H9 (cell line): ENCODE measurements at regions not wholly inside any gene's neighbourhood (a gene's known extent, or its start where the extent isn't known, plus 50 kb on each side); places are given as distances from the start of the nearest gene placed in this dataset.

Experiments
- DNase-seq: peaks from one replicate; pipeline ENCODE4 v3.0.0-alpha.2; 2017
- H2AFZ ChIP-seq: one replicate; pipeline ENCODE4 v1.6.1; 2013; ENCODE audit warnings: mild to moderate bottlenecking, low read length, control low read depth, moderate library complexity
- H2AK5ac ChIP-seq: 2 replicates; pipeline ENCODE4 v1.6.1; 2013; ENCODE audit warnings: low read length, control low read depth, mixed read lengths; ENCODE audit not compliant: insufficient read length
- H2BK120ac ChIP-seq: one replicate; pipeline ENCODE4 v1.6.1; 2013; ENCODE audit warnings: low read depth, mild to moderate bottlenecking, low read length, control low read depth, inconsistent platforms; ENCODE audit not compliant: poor library complexity, severe bottlenecking
- H2BK12ac ChIP-seq: 2 replicates; pipeline ENCODE4 v1.6.1; 2013; ENCODE audit warnings: low read length, control low read depth, mixed read lengths, low read depth; ENCODE audit not compliant: insufficient read length
- H2BK15ac ChIP-seq: 2 replicates; pipeline ENCODE4 v1.6.1; 2013; ENCODE audit warnings: low read depth, low read length, control low read depth
- H2BK20ac ChIP-seq: one replicate; pipeline ENCODE4 v1.6.1; 2013; ENCODE audit warnings: low read depth, mild to moderate bottlenecking, low read length, control low read depth, inconsistent platforms; ENCODE audit not compliant: poor library complexity, severe bottlenecking
- H2BK5ac ChIP-seq: 2 replicates; pipeline ENCODE4 v1.6.1; 2013; ENCODE audit warnings: low read length, control low read depth, mixed read lengths; ENCODE audit not compliant: insufficient read length
- H3K14ac ChIP-seq: 2 replicates; pipeline ENCODE4 v1.6.1; 2013; ENCODE audit warnings: low read length, control low read depth; ENCODE audit not compliant: insufficient read depth
- H3K18ac ChIP-seq: 2 replicates; pipeline ENCODE4 v1.6.1; 2013; ENCODE audit warnings: low read depth, mild to moderate bottlenecking, mixed read lengths, low read length, control low read depth; ENCODE audit not compliant: insufficient read length
- H3K23ac ChIP-seq: 2 replicates; pipeline ENCODE4 v1.6.1; 2013; ENCODE audit warnings: low read length, control low read depth, mixed read lengths, low read depth; ENCODE audit not compliant: insufficient read length
- H3K23me2 ChIP-seq: 2 replicates; pipeline ENCODE4 v1.6.1; 2013; ENCODE audit warnings: low read depth, mild to moderate bottlenecking, mixed read lengths, low read length, control low read depth; ENCODE audit not compliant: insufficient read length, poor library complexity, severe bottlenecking
- H3K27ac ChIP-seq: 2 replicates; pipeline ENCODE4 v1.5.1; 2013; ENCODE audit warnings: low read length, control low read depth, mixed read lengths, low read depth; ENCODE audit not compliant: insufficient read length
- H3K27me3 ChIP-seq: 2 replicates; pipeline ENCODE4 v1.6.1; 2013; ENCODE audit warnings: low read length, control low read depth, inconsistent platforms; ENCODE audit not compliant: insufficient read depth
- H3K4ac ChIP-seq: 2 replicates; pipeline ENCODE4 v1.6.1; 2013; ENCODE audit warnings: low read depth, mild to moderate bottlenecking, control low read depth, inconsistent platforms, low read length, moderate library complexity
- H3K4me1 ChIP-seq: 2 replicates; pipeline ENCODE4 v1.6.1; 2013; ENCODE audit warnings: low read length, control low read depth, inconsistent platforms; ENCODE audit not compliant: insufficient read depth
- H3K4me2 ChIP-seq: 2 replicates; pipeline ENCODE4 v1.6.1; 2013; ENCODE audit warnings: low read length, control low read depth, mixed read lengths; ENCODE audit not compliant: insufficient read length, insufficient read depth
- H3K56ac ChIP-seq: 2 replicates; pipeline ENCODE4 v1.6.1; 2013; ENCODE audit warnings: low read depth, mild to moderate bottlenecking, mixed read lengths, low read length, control low read depth; ENCODE audit not compliant: insufficient read length
- H3K79me1 ChIP-seq: 2 replicates; pipeline ENCODE4 v1.6.1; 2013; ENCODE audit warnings: low read depth, mild to moderate bottlenecking, moderate library complexity, low read length, control low read depth, inconsistent platforms; ENCODE audit not compliant: insufficient read depth, poor library complexity, severe bottlenecking
- H3K79me2 ChIP-seq: 2 replicates; pipeline ENCODE4 v1.6.1; 2013; ENCODE audit warnings: low read length, control low read depth, inconsistent platforms; ENCODE audit not compliant: insufficient read depth
- H3K9ac ChIP-seq: 2 replicates; pipeline ENCODE4 v1.6.1; 2013; ENCODE audit warnings: low read length, control low read depth, mixed read lengths; ENCODE audit not compliant: insufficient read length; ENCODE audit errors: extremely low read depth
- H3K9me3 ChIP-seq: one replicate; pipeline ENCODE4 v1.6.1; 2013; ENCODE audit warnings: low read depth, low read length, inconsistent platforms; ENCODE audit not compliant: control insufficient read depth
- H3T11ph ChIP-seq: one replicate; pipeline ENCODE4 v1.6.1; 2013; ENCODE audit warnings: mild to moderate bottlenecking, low read length, control low read depth, inconsistent platforms
- H4K20me1 ChIP-seq: one replicate; pipeline ENCODE4 v1.6.1; 2013; ENCODE audit not compliant: control insufficient read depth, insufficient read length, insufficient read depth
- H4K5ac ChIP-seq: 2 replicates; pipeline ENCODE4 v1.6.1; 2013; ENCODE audit warnings: low read depth, mild to moderate bottlenecking, mixed read lengths, low read length, control low read depth; ENCODE audit not compliant: insufficient read length
- H4K8ac ChIP-seq: replicated peaks from 2 replicates; pipeline ENCODE4 v1.6.1; 2013; ENCODE audit warnings: low read length, control low read depth, mixed read lengths, low read depth; ENCODE audit not compliant: insufficient read length
- H4K91ac ChIP-seq: 2 replicates; pipeline ENCODE4 v1.6.1; 2013; ENCODE audit warnings: low read depth, mild to moderate bottlenecking, moderate library complexity, mixed read lengths, low read length, control low read depth; ENCODE audit not compliant: insufficient read length
- H3K27ac Mint-ChIP-seq, 3 experiments: 2 replicates in 2 of 3; 3 replicates in 1 of 3; pipeline ENCODE4 v1.8.0; 2020 to 2021; ENCODE audit warnings: mixed read lengths in 3 of 3, mild to moderate bottlenecking in 1 of 3, moderate library complexity in 1 of 3
- H3K27me3 Mint-ChIP-seq: 2 replicates; pipeline ENCODE4 v1.8.0; 2021; ENCODE audit warnings: low read depth, mild to moderate bottlenecking, moderate library complexity, mixed read lengths
- H3K36me3 Mint-ChIP-seq, 3 experiments: 2 replicates in 2 of 3; 3 replicates in 1 of 3; pipeline ENCODE4 v1.8.0; 2020 to 2021; ENCODE audit warnings: low read depth in 3 of 3, mixed read lengths in 3 of 3; ENCODE audit not compliant: insufficient read depth in 1 of 3
- H3K4me1 Mint-ChIP-seq, 2 experiments: 2 replicates each; pipeline ENCODE4 v1.8.0; 2020; ENCODE audit warnings: mixed read lengths in 2 of 2
- H3K4me3 Mint-ChIP-seq, 2 experiments: 2 replicates in 1 of 2; 3 replicates in 1 of 2; pipeline ENCODE4 v1.8.0; 2020 to 2021; ENCODE audit warnings: mild to moderate bottlenecking in 2 of 2, mixed read lengths in 2 of 2, moderate library complexity in 1 of 2
- H3K9me3 Mint-ChIP-seq, 2 experiments: 2 replicates in 1 of 2; 3 replicates in 1 of 2; pipeline ENCODE4 v1.8.0; 2020; ENCODE audit warnings: mild to moderate bottlenecking in 2 of 2, mixed read lengths in 2 of 2, moderate library complexity in 1 of 2
- CTCF ChIP-seq: fragments of 200-600 bp; sonication (generic); conservative IDR thresholded peaks from 3 replicates; pipeline ENCODE4 v1.8.0; 2021; ENCODE audit warnings: antibody characterized with exemption, mild to moderate bottlenecking
- WGBS: extraction: QIAGEN DNeasy Blood & Tissue Kit; methylation state at CpG from one replicate; pipeline ENCODE4 v1.1.7; 2013; ENCODE audit warnings: missing lambda C conversion rate, low lambda C conversion rate, mixed read lengths; ENCODE audit not compliant: insufficient read length; ENCODE audit errors: extremely low coverage; 5-methylcytosine and 5-hydroxymethylcytosine counted together

GRCh38 chr9:23636199-23636598 lies 189.8 kb downstream of the ELAVL2 start:
- Histone ChIP-seq H2AFZ (no peak overlapping the region), H4K5ac (no peak overlapping the region), H3K9me3 (no peaks in the 10 kb centered on the region), H2BK12ac (no peak overlapping the region), H3T11ph (no peak overlapping the region), H3K56ac (no peak overlapping the region), H4K20me1 (no peaks in the 10 kb centered on the region), H3K27me3 (no peaks in the 10 kb centered on the region; the same call in 1 of the 2 replicates), H3K23me2 (no peaks in the 10 kb centered on the region), H4K8ac (no peak overlapping the region), H2BK5ac (no peak overlapping the region), H4K91ac (no peak overlapping the region), H3K18ac (no peak overlapping the region), H2BK20ac (no peak overlapping the region), H2BK15ac (no peak overlapping the region), H3K4me2 (no peak overlapping the region), H2BK120ac (no peak overlapping the region), H3K27ac (no peak overlapping the region), H3K4ac (no peak overlapping the region), H3K4me1 (no peaks in the 10 kb centered on the region), H3K79me1 (no peaks in the 10 kb centered on the region), H3K14ac (no peak overlapping the region), H3K9ac (no peak overlapping the region), H3K79me2 (no peaks in the 10 kb centered on the region), H3K23ac (no peak overlapping the region), H2AK5ac (no peak overlapping the region)
- H3K9me3 Mint-ChIP-seq, result no peaks in the 10 kb centered on the region
- H3K27ac Mint-ChIP-seq, result no peak overlapping the region
- peaks cover 8 to 42% (median 26%) of the 10 kb centered on the region in 3 experiments; a peak in 6 of 7 replicates for H3K36me3 Mint-ChIP-seq
- TF ChIP-seq CTCF, result no peak
- H3K4me3 Mint-ChIP-seq, result no peak overlapping the region
- no peak for DNase-seq
- H3K27me3 Mint-ChIP-seq, result no peaks in the 10 kb centered on the region
- no CpG with 5 or more reads among the region's 2 CpGs for WGBS
- H3K4me1 Mint-ChIP-seq, result no peaks in the 10 kb centered on the region
